Spleen (tissue), 11 donors: ENCODE measurements at regions not wholly inside any gene's neighbourhood (a gene's known extent, or its start where the extent isn't known, plus 50 kb on each side); places are given as distances from the start of the nearest gene placed in this dataset.

Source experiments
- DNase-seq: peaks from one replicate; pipeline ENCODE4 v3.0.0-alpha.2; 2020
- H3K27ac ChIP-seq, 8 donors: fragments of 200-600 bp; sonication (generic) in 7 of 8; 1 replicate in 4 of 8; 2 replicates in 4 of 8; pipeline versions ENCODE4 v1.5.0 to v1.8.0; 2016 to 2021; ENCODE audit warnings: inconsistent platforms in 4 of 8, mild to moderate bottlenecking in 4 of 8, moderate library complexity in 1 of 8
- H3K27me3 ChIP-seq, 7 donors: fragments of 200-600 bp; sonication (generic) in 6 of 7; replicated peaks in 1 of 7; 1 replicate in 4 of 7; 2 replicates in 3 of 7; pipeline versions ENCODE4 v1.5.0 to v1.8.0; 2016 to 2021; ENCODE audit warnings: inconsistent platforms in 3 of 7, mild to moderate bottlenecking in 1 of 7
- H3K36me3 ChIP-seq, 6 donors: fragments of 200-600 bp; sonication (generic) in 5 of 6; 1 replicate in 4 of 6; 2 replicates in 2 of 6; pipeline versions ENCODE4 v1.5.0 to v1.8.0; 2016 to 2021; ENCODE audit warnings: inconsistent platforms in 2 of 6
- H3K4me1 ChIP-seq, 6 donors: fragments of 200-600 bp; sonication (generic) in 5 of 6; 1 replicate in 3 of 6; 2 replicates in 3 of 6; pipeline versions ENCODE4 v1.5.0 to v1.8.0; 2016 to 2021; ENCODE audit warnings: inconsistent platforms in 3 of 6
- H3K4me3 ChIP-seq, 8 donors: fragments of 200-600 bp; sonication (generic) in 7 of 8; 1 replicate in 4 of 8; 2 replicates in 4 of 8; pipeline versions ENCODE4 v1.5.0 to v1.8.0; 2016 to 2021; ENCODE audit warnings: inconsistent platforms in 4 of 8, mild to moderate bottlenecking in 4 of 8, moderate library complexity in 2 of 8
- H3K9me3 ChIP-seq, 8 donors: fragments of 200-600 bp; sonication (generic) in 7 of 8; 1 replicate in 4 of 8; 2 replicates in 4 of 8; pipeline versions ENCODE4 v1.5.0 to v1.8.0; 2016 to 2021; ENCODE audit warnings: inconsistent platforms in 4 of 8
- CTCF ChIP-seq, 11 experiments: fragments of 200-600 bp in 7 of 11; fragments of 450-650 bp in 4 of 11; sonication (generic) in 4 of 11; IDR thresholded peaks in 8 of 11; conservative IDR thresholded peaks in 3 of 11; 1 replicate in 7 of 11; 2 replicates in 4 of 11; pipeline versions ENCODE4 v1.4.0 to v1.8.0; 2016 to 2021; ENCODE audit warnings: antibody characterized with exemption in 11 of 11, inconsistent platforms in 4 of 11, mild to moderate bottlenecking in 1 of 11
- POLR2A ChIP-seq, 3 donors: fragments of 450-650 bp; IDR thresholded peaks; one replicate each; pipeline ENCODE4 v1.5.1; 2017; ENCODE audit warnings: antibody characterized with exemption in 3 of 3, mild to moderate bottlenecking in 1 of 3
- POLR2AphosphoS5 ChIP-seq, 3 donors: sonication (generic); formaldehyde crosslinking; IDR thresholded peaks; one replicate each; pipeline ENCODE4 v1.5.1; 2017; ENCODE audit warnings: antibody characterized with exemption in 3 of 3
- WGBS, 5 donors: extraction: QIAGEN DNeasy Blood & Tissue Kit in 3 of 5; methylation state at CpG; one replicate each; pipeline versions ENCODE4 v1.1.5 to v1.1.7; 2013 to 2018; 5-methylcytosine and 5-hydroxymethylcytosine counted together
- intact Hi-C: fragments of 100-400 bp; cut with DNase I; formaldehyde crosslinking; loops from one replicate; pipeline ENCODE4 v1.15.0; 2023; ENCODE audit warnings: low total_unique reads
- donor health status: healthy with polysubstance abuse.
- donor health status: DM: no; HTN: no; CAD: no; lungs with moderate emphysema.
- donor health status: DM: no; HTN: no; CAD: no.
- donor health status: Bipolar disorder and iron deficiency.
- donor health status: healthy.
- donor health status: DM: no; HTN: no; CAD: no.
- donor health status: DM: yes; HTN: yes; CAD: no.

- intact Hi-C loops: no loop called here
- 78 to 88% (median 81%) methylated on average over 2 of the region's 2 CpGs for WGBS, 5 donors
- DNase-seq: no peak
Observed at GRCh38 chr1:83103341-83103740, 895.6 kb downstream of the TTLL7 start.

GRCh38 chr1:83102630-83103071 is 896.3 kb downstream of the TTLL7 start:
- no peak overlapping the region for H3K27ac ChIP-seq
- peaks cover 0 to 4% (median 0%) of the 10 kb centered on the region in 8 donors for H3K9me3 ChIP-seq
- 53 to 72% (median 67%) methylated on average over 2 of the region's 2 CpGs for WGBS, 5 donors
- H3K4me1 ChIP-seq: no peaks in the 10 kb centered on the region
- no peak for DNase-seq
- no peaks in the 10 kb centered on the region for H3K27me3 ChIP-seq
- H3K4me3 ChIP-seq: no peak overlapping the region
- TF ChIP-seq CTCF (IDR thresholded peaks at IDR 0.05 in 8 of 11, conservative IDR thresholded peaks at IDR 0.05 in 3 of 11) (no peak), POLR2AphosphoS5 (IDR thresholded peaks at IDR 0.05) (no peak), POLR2A (IDR thresholded peaks at IDR 0.05) (no peak)
- intact Hi-C loops: no loop called here
- no peaks in the 10 kb centered on the region for H3K36me3 ChIP-seq

More at GRCh38 chr1:83103341-83103740, 895.6 kb downstream of the TTLL7 start:
- TF ChIP-seq POLR2A (IDR thresholded peaks at IDR 0.05): no peak
- TF ChIP-seq POLR2AphosphoS5 (IDR thresholded peaks at IDR 0.05): no peak
- Histone ChIP-seq H3K9me3 (peaks cover 0 to 4% (median 0%) of the 10 kb centered on the region in 8 donors), H3K27me3 (no peaks in the 10 kb centered on the region), H3K36me3 (no peaks in the 10 kb centered on the region), H3K4me3 (no peak overlapping the region), H3K27ac (no peak overlapping the region), H3K4me1 (no peaks in the 10 kb centered on the region)

GRCh38 chr1:83101406-83101805 is 897.5 kb downstream of the TTLL7 start:
- H3K4me3 ChIP-seq: no peak overlapping the region
- 70 to 86% (median 79%) methylated on average over 4 of the region's 4 CpGs for WGBS, 5 donors
- H3K27ac ChIP-seq: no peak overlapping the region
- TF ChIP-seq CTCF (IDR thresholded peaks at IDR 0.05 in 8 of 11, conservative IDR thresholded peaks at IDR 0.05 in 3 of 11): no peak
- no peak for TF ChIP-seq POLR2AphosphoS5 (IDR thresholded peaks at IDR 0.05)
- TF ChIP-seq POLR2A (IDR thresholded peaks at IDR 0.05): no peak
- no peaks in the 10 kb centered on the region for H3K4me1 ChIP-seq
- no peak for DNase-seq
- no peaks in the 10 kb centered on the region for H3K27me3 ChIP-seq
- H3K36me3 ChIP-seq: no peaks in the 10 kb centered on the region
- intact Hi-C loops: no loop called here
- peaks cover 0 to 4% (median 0%) of the 10 kb centered on the region in 8 donors for H3K9me3 ChIP-seq

- H3K4me3 ChIP-seq: no peak overlapping the region
- no peaks in the 10 kb centered on the region for H3K27me3 ChIP-seq
- no peak overlapping the region for H3K27ac ChIP-seq
- intact Hi-C loops: no loop called here
- no peaks in the 10 kb centered on the region for H3K36me3 ChIP-seq
- no peak for DNase-seq
- no peaks in the 10 kb centered on the region for H3K4me1 ChIP-seq
- 73 to 94% (median 88%) methylated on average over 2 of the region's 2 CpGs for WGBS, 5 donors
- peaks cover 0 to 8% (median 0%) of the 10 kb centered on the region in 8 donors for H3K9me3 ChIP-seq
- TF ChIP-seq CTCF (IDR thresholded peaks at IDR 0.05 in 8 of 11, conservative IDR thresholded peaks at IDR 0.05 in 3 of 11) (no peak), POLR2AphosphoS5 (IDR thresholded peaks at IDR 0.05) (no peak), POLR2A (IDR thresholded peaks at IDR 0.05) (no peak)
Observed at GRCh38 chr1:83100133-83100532, 898.8 kb downstream of the TTLL7 start.

GRCh38 chr1:83098791-83099190 is 900.1 kb downstream of the TTLL7 start:
- 62 to 89% (median 80%) methylated on average over 1 of the region's 1 CpG for WGBS, 5 donors
- H3K36me3 ChIP-seq: no peaks in the 10 kb centered on the region
- intact Hi-C loops: no loop called here
- no peaks in the 10 kb centered on the region for H3K4me1 ChIP-seq
- DNase-seq: no peak
- H3K27ac ChIP-seq: no peak overlapping the region
- no peak overlapping the region for H3K4me3 ChIP-seq
- TF ChIP-seq POLR2AphosphoS5 (IDR thresholded peaks at IDR 0.05) (no peak), CTCF (IDR thresholded peaks at IDR 0.05 in 8 of 11, conservative IDR thresholded peaks at IDR 0.05 in 3 of 11) (no peak), POLR2A (IDR thresholded peaks at IDR 0.05) (no peak)
- H3K27me3 ChIP-seq: no peaks in the 10 kb centered on the region
- peaks cover 0 to 8% (median 0%) of the 10 kb centered on the region in 8 donors for H3K9me3 ChIP-seq
